BLaER1 treated with 17β-estradiol and CSF1 and Interleukin-3, amounts not matched to agents 10 nM and 100 nM (cell line): ENCODE measurements at regions not wholly inside any gene's neighbourhood (a gene's known extent, or its start where the extent isn't known, plus 50 kb on each side); places are given as distances from the start of the nearest gene placed in this dataset.

ENCODE experiments used
- H3K27ac ChIP-seq, 11 experiments: shearing (Covaris generic); formaldehyde crosslinking; 2 replicates each; pipeline ENCODE4 v1.8.1; 2022
- H3K27me3 ChIP-seq, 11 experiments: shearing (Covaris generic); formaldehyde crosslinking; 2 replicates each; pipeline ENCODE4 v1.8.1; 2022
- H3K36me3 ChIP-seq, 11 experiments: shearing (Covaris generic); formaldehyde crosslinking; 2 replicates each; pipeline ENCODE4 v1.8.1; 2022
- H3K4me1 ChIP-seq, 10 experiments: shearing (Covaris generic); formaldehyde crosslinking; 2 replicates each; pipeline ENCODE4 v1.8.1; 2022
- H3K4me2 ChIP-seq, 11 experiments: shearing (Covaris generic); formaldehyde crosslinking; 2 replicates each; pipeline ENCODE4 v1.8.1; 2022
- H3K4me3 ChIP-seq, 10 experiments: shearing (Covaris generic); formaldehyde crosslinking; 2 replicates each; pipeline ENCODE4 v1.8.1; 2022
- H3K9ac ChIP-seq, 11 experiments: shearing (Covaris generic); formaldehyde crosslinking; 2 replicates each; pipeline ENCODE4 v1.8.1; 2022
- H3K9me3 ChIP-seq, 11 experiments: shearing (Covaris generic); formaldehyde crosslinking; replicated peaks in 1 of 11; 2 replicates each; pipeline ENCODE4 v1.8.1; 2022
- H4K20me1 ChIP-seq, 11 experiments: shearing (Covaris generic); formaldehyde crosslinking; 2 replicates each; pipeline ENCODE4 v1.8.1; 2022
- Cebpa-rat ChIP-seq, 11 experiments: shearing (Covaris generic); IDR thresholded peaks; 2 replicates each; pipeline ENCODE4 v1.8.1; 2022

GRCh38 chr6:120357447-120357846, 976.8 kb downstream of the TBC1D32 start:
- TF ChIP-seq Cebpa-rat (IDR thresholded peaks at IDR 0.05) = no peak
- H3K4me3 ChIP-seq = no peak overlapping the region
- peaks cover 3 to 10% (median 8%) of the 10 kb centered on the region in 10 experiments; a peak in 15 of 20 replicates for H3K4me1 ChIP-seq
- H3K36me3 ChIP-seq = no peaks in the 10 kb centered on the region
- no peak overlapping the region for H3K27ac ChIP-seq
- H3K4me2 ChIP-seq = no peak overlapping the region
- peaks cover 20 to 39% (median 33%) of the 10 kb centered on the region in 11 experiments for H3K9me3 ChIP-seq
- H3K9ac ChIP-seq = no peak overlapping the region
- H4K20me1 ChIP-seq = no peaks in the 10 kb centered on the region
- H3K27me3 ChIP-seq = no peaks in the 10 kb centered on the region

- Histone ChIP-seq H3K27ac (no peak overlapping the region), H3K9ac (no peak overlapping the region), H3K4me2 (no peak overlapping the region), H3K36me3 (no peaks in the 10 kb centered on the region), H3K27me3 (no peaks in the 10 kb centered on the region), H3K9me3 (peaks cover 20 to 39% (median 33%) of the 10 kb centered on the region in 11 experiments), H3K4me1 (peaks cover 3 to 10% (median 8%) of the 10 kb centered on the region in 10 experiments; a peak in 15 of 20 replicates), H3K4me3 (no peak overlapping the region), H4K20me1 (no peaks in the 10 kb centered on the region)
- no peak for TF ChIP-seq Cebpa-rat (IDR thresholded peaks at IDR 0.05)
Observed at GRCh38 chr6:120355822-120356221, 978.5 kb downstream of the TBC1D32 start.

GRCh38 chr6:120354452-120355098, 979.7 kb downstream of the TBC1D32 start:
- Histone ChIP-seq H3K9ac (no peak overlapping the region), H3K4me3 (no peak overlapping the region), H3K9me3 (peaks cover 20 to 32% (median 25%) of the 10 kb centered on the region in 11 experiments), H3K27me3 (no peaks in the 10 kb centered on the region), H3K36me3 (no peaks in the 10 kb centered on the region), H3K27ac (no peak overlapping the region; a peak in 1 of 22 replicates), H3K4me2 (peak overlapping the region in 10 of 11 experiments; percentile 14 to 49 (median 37); a peak in 17 of 22 replicates), H4K20me1 (no peaks in the 10 kb centered on the region), H3K4me1 (peaks cover 3 to 10% (median 8%) of the 10 kb centered on the region in 10 experiments; a peak in 15 of 20 replicates)
- no peak for TF ChIP-seq Cebpa-rat (IDR thresholded peaks at IDR 0.05)

GRCh38 chr6:120352491-120352890, 981.8 kb downstream of the TBC1D32 start:
- Histone ChIP-seq H3K4me3 (no peak overlapping the region), H3K9ac (no peak overlapping the region), H3K4me2 (no peak overlapping the region), H3K36me3 (no peaks in the 10 kb centered on the region), H3K27ac (no peak overlapping the region), H4K20me1 (no peaks in the 10 kb centered on the region), H3K9me3 (peaks cover under 1 to 11% (median 5%) of the 10 kb centered on the region in 11 experiments; a peak in 12 of 22 replicates), H3K27me3 (no peaks in the 10 kb centered on the region), H3K4me1 (peaks cover 3 to 10% (median 8%) of the 10 kb centered on the region in 10 experiments; a peak in 15 of 20 replicates)
- TF ChIP-seq Cebpa-rat (IDR thresholded peaks at IDR 0.05) = no peak

GRCh38 chr6:120348926-120349325, 985.4 kb downstream of the TBC1D32 start:
- Histone ChIP-seq H3K27ac (no peak overlapping the region), H3K36me3 (no peaks in the 10 kb centered on the region), H3K27me3 (no peaks in the 10 kb centered on the region), H3K9me3 (no peaks in the 10 kb centered on the region), H3K4me2 (no peak overlapping the region), H3K4me1 (no peaks in the 10 kb centered on the region), H4K20me1 (no peaks in the 10 kb centered on the region), H3K9ac (no peak overlapping the region), H3K4me3 (no peak overlapping the region)
- no peak for TF ChIP-seq Cebpa-rat (IDR thresholded peaks at IDR 0.05)

- Histone ChIP-seq H3K4me3 (no peak overlapping the region), H3K36me3 (no peaks in the 10 kb centered on the region), H3K4me1 (peaks cover 0 to 4% (median 0%) of the 10 kb centered on the region in 10 experiments; a peak in 1 of 20 replicates), H3K27ac (no peak overlapping the region), H3K4me2 (no peak overlapping the region), H3K9me3 (no peaks in the 10 kb centered on the region), H3K27me3 (no peaks in the 10 kb centered on the region), H3K9ac (no peak overlapping the region), H4K20me1 (no peaks in the 10 kb centered on the region)
- no peak for TF ChIP-seq Cebpa-rat (IDR thresholded peaks at IDR 0.05)
Observed at GRCh38 chr6:120328521-120328920, 979.0 kb upstream of the MAN1A1 start.

- TF ChIP-seq Cebpa-rat (IDR thresholded peaks at IDR 0.05) = no peak
- H3K36me3 ChIP-seq = no peaks in the 10 kb centered on the region
- no peak overlapping the region for H3K27ac ChIP-seq
- H3K4me2 ChIP-seq = no peak overlapping the region
- no peak overlapping the region for H3K4me3 ChIP-seq
- no peaks in the 10 kb centered on the region for H3K4me1 ChIP-seq
- no peaks in the 10 kb centered on the region for H4K20me1 ChIP-seq
- no peaks in the 10 kb centered on the region for H3K27me3 ChIP-seq
- H3K9me3 ChIP-seq = peaks cover 0 to 8% (median 0%) of the 10 kb centered on the region in 11 experiments; a peak in 5 of 22 replicates
- no peak overlapping the region for H3K9ac ChIP-seq
Observed at GRCh38 chr6:120320481-120321162, 971.1 kb upstream of the MAN1A1 start.

- H3K4me3 ChIP-seq = no peak overlapping the region
- H3K27ac ChIP-seq = no peak overlapping the region
- H3K9me3 ChIP-seq = no peaks in the 10 kb centered on the region
- no peak for TF ChIP-seq Cebpa-rat (IDR thresholded peaks at IDR 0.05)
- no peaks in the 10 kb centered on the region for H3K36me3 ChIP-seq
- H3K4me1 ChIP-seq = no peaks in the 10 kb centered on the region
- H3K27me3 ChIP-seq = no peaks in the 10 kb centered on the region
- no peak overlapping the region for H3K9ac ChIP-seq
- H3K4me2 ChIP-seq = no peak overlapping the region
- H4K20me1 ChIP-seq = no peaks in the 10 kb centered on the region
Observed at GRCh38 chr6:120304223-120304622, 954.7 kb upstream of the MAN1A1 start.

- Histone ChIP-seq H3K9me3 (no peaks in the 10 kb centered on the region), H3K4me3 (no peak overlapping the region), H3K4me1 (no peaks in the 10 kb centered on the region), H3K27me3 (no peaks in the 10 kb centered on the region), H3K9ac (no peak overlapping the region), H3K27ac (no peak overlapping the region), H3K36me3 (no peaks in the 10 kb centered on the region), H4K20me1 (no peaks in the 10 kb centered on the region), H3K4me2 (no peak overlapping the region)
- TF ChIP-seq Cebpa-rat (IDR thresholded peaks at IDR 0.05) = no peak
Observed at GRCh38 chr6:120303527-120303926, 954.0 kb upstream of the MAN1A1 start.
